ENCODE measurements at regions not wholly inside any gene's neighbourhood (a gene's known extent, or its start where the extent isn't known, plus 50 kb on each side); places are given as distances from the start of the nearest gene placed in this dataset.

DNA sequence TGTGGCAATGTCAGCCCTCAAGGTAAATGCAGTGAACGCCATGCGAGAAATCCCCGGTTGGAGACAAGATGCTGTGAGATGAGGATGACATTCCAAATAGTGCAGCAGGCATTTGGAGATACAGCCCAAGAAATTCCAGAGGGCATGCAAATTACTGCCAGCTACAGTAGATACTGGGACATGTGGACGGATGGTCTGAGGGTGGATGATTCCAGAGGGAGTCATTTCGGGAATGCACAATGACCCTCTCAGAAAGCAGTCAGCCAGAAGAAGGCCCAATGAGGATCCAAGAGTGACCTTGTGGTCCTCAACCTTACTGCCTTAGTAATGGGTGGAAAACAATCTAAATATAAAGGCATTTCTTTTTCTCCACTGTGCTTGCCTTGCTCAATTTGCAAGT, 111.3 kb downstream of the HNRNPLL start:
- no peak for TF ChIP-seq CTCF (conservative IDR thresholded peaks at IDR 0.05)
- Mint-ChIP-seq H3K4me3 (no peak overlapping the region), H3K27me3 (no peaks in the 10 kb centered on the region), H3K36me3 (no peaks in the 10 kb centered on the region), H3K4me1 (ENCODE audit: unreplicated experiment) (peaks cover 8% of the 10 kb centered on the region), H3K9me3 (no peaks in the 10 kb centered on the region), H3K27ac (no peak overlapping the region)
- DNase-seq (ENCODE audit: extremely low spot score, unreplicated experiment) = no peak

- Mint-ChIP-seq H3K36me3 (no peaks in the 10 kb centered on the region), H3K27me3 (no peaks in the 10 kb centered on the region), H3K27ac (no peak overlapping the region), H3K4me3 (no peak overlapping the region), H3K4me1 (ENCODE audit: unreplicated experiment) (peaks cover 5% of the 10 kb centered on the region), H3K9me3 (no peaks in the 10 kb centered on the region)
- DNase-seq (ENCODE audit: extremely low spot score, unreplicated experiment) = no peak
- no peak for TF ChIP-seq CTCF (conservative IDR thresholded peaks at IDR 0.05)
Measured at GRCh38 chr2:38489846-38490245, 112.8 kb upstream of the ATL2 start.

GRCh38 chr2:38487852-38488251, 110.8 kb upstream of the ATL2 start:
- TF ChIP-seq CTCF (conservative IDR thresholded peaks at IDR 0.05) = no peak
- Mint-ChIP-seq H3K27ac (no peak overlapping the region), H3K36me3 (no peaks in the 10 kb centered on the region), H3K9me3 (no peaks in the 10 kb centered on the region), H3K4me1 (ENCODE audit: unreplicated experiment) (peaks cover 4% of the 10 kb centered on the region), H3K27me3 (no peaks in the 10 kb centered on the region), H3K4me3 (no peak overlapping the region)
- no peak for DNase-seq (ENCODE audit: extremely low spot score, unreplicated experiment)

DNA sequence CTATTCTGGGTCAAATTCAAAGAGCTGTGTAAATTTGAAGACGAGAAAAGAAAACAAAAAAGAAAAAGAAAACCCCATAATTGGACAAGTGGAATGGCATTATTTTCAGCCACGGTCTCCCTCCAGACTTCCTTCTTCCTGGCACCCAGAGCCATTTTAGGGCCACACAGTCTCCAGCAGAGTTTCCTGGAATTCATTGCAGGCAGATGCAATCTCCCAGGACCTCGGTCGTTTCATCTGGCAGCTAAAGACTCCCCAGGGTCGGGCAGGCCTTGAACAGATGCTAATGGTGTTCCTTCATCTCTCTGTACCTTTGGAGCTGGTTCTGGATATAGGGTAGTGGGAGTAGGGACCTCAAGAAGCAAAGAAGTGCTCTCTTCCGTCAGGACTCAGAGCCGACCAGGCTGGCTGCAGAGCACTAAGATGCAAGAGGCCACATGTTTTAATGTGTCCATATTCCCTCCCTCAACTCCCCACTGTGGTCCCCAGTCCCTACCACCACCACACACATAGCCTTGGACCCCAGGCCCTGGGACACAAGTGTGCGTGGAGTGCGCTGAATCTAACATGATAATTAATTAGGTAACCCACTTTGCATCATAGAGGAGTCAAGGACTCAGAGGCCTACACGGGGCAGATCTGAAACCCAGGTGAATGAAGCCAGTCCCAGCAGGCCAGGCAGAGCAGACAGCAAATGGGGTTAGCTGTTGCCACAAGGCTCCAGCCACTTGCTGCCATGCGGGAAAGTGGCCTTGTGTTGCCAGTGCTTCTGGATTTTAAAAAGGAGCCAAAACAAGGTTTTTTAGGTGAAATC, 109.3 kb upstream of the ATL2 start:
- H3K9me3 Mint-ChIP-seq = no peaks in the 10 kb centered on the region
- DNase-seq (ENCODE audit: extremely low spot score, unreplicated experiment) = no peak
- no peak for TF ChIP-seq CTCF (conservative IDR thresholded peaks at IDR 0.05)

DNA sequence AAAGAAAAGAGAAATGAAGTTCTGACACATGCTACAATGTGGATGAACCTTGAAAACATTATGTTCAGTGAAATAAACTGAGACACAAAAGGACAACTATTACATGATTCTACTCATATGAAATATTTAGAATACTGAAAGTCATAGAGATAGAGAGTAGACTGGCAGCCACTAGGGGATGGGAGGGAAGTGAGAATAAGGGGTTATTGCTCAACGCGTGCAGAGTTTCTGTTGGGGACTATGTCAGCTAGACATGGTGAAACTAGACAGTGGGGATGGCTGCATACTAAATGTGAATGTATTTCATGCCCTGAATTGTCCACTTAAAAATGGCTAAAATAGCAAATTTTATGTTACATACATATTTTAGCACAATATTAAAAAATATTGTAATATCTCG, 108.7 kb upstream of the ATL2 start:
- H3K4me1 Mint-ChIP-seq (ENCODE audit: unreplicated experiment) = peaks cover 4% of the 10 kb centered on the region
- TF ChIP-seq CTCF (conservative IDR thresholded peaks at IDR 0.05) = no peak
- no peaks in the 10 kb centered on the region for H3K27me3 Mint-ChIP-seq
- H3K27ac Mint-ChIP-seq = no peak overlapping the region
- H3K36me3 Mint-ChIP-seq = no peaks in the 10 kb centered on the region
- no peak overlapping the region for H3K4me3 Mint-ChIP-seq
- DNase-seq (ENCODE audit: extremely low spot score, unreplicated experiment) = no peak
- peaks cover 3% of the 10 kb centered on the region for H3K9me3 Mint-ChIP-seq

More for the DNA sequence above, 109.3 kb upstream of the ATL2 start:
- H3K27me3 Mint-ChIP-seq = no peaks in the 10 kb centered on the region
- peaks cover 4% of the 10 kb centered on the region for H3K4me1 Mint-ChIP-seq (ENCODE audit: unreplicated experiment)
- no peak overlapping the region for H3K4me3 Mint-ChIP-seq
- no peak overlapping the region for H3K27ac Mint-ChIP-seq
- no peaks in the 10 kb centered on the region for H3K36me3 Mint-ChIP-seq

Measured in type B pancreatic cell (in vitro differentiated cells).